IMR-90 (cell line): ENCODE measurements at regions not wholly inside any gene's neighbourhood (a gene's known extent, or its start where the extent isn't known, plus 50 kb on each side); places are given as distances from the start of the nearest gene placed in this dataset.

ENCODE experiments used
- CEBPB ChIP-seq: IDR thresholded peaks from 2 replicates; pipeline ENCODE4 v1.6.1; 2012; ENCODE audit warnings: low read depth, low read length, improper control_type of control experiment
- MAFK ChIP-seq: IDR thresholded peaks from 2 replicates; pipeline ENCODE4 v1.6.1; 2012; ENCODE audit warnings: low read depth, low read length, improper control_type of control experiment
- MAZ ChIP-seq: IDR thresholded peaks from 2 replicates; pipeline ENCODE4 v1.6.1; 2012; ENCODE audit warnings: low read depth, mild to moderate bottlenecking, low read length, improper control_type of control experiment, moderate library complexity, borderline replicate concordance
- MXI1 ChIP-seq: IDR thresholded peaks from 2 replicates; pipeline ENCODE4 v1.6.1; 2012; ENCODE audit warnings: low read depth, mild to moderate bottlenecking, low read length, moderate library complexity, borderline replicate concordance
- POLR2A ChIP-seq: IDR thresholded peaks from 2 replicates; pipeline ENCODE4 v1.6.1; 2012; ENCODE audit warnings: mild to moderate bottlenecking, low read depth, low read length
- RAD21 ChIP-seq: IDR thresholded peaks from 2 replicates; pipeline ENCODE4 v1.6.1; 2012; ENCODE audit warnings: low read length, improper control_type of control experiment
- RCOR1 ChIP-seq: IDR thresholded peaks from 2 replicates; pipeline ENCODE4 v1.6.1; 2012; ENCODE audit warnings: mild to moderate bottlenecking, low read length, improper control_type of control experiment; ENCODE audit not compliant: insufficient replicate concordance
- RFX5 ChIP-seq: IDR thresholded peaks from 2 replicates; pipeline ENCODE4 v1.8.0; 2012; ENCODE audit warnings: low read depth, mild to moderate bottlenecking, low read length, moderate library complexity
- SMC3 ChIP-seq: fragments of 150-350 bp; IDR thresholded peaks from 2 replicates; pipeline ENCODE4 v1.6.1; 2016; ENCODE audit warnings: low read depth, mild to moderate bottlenecking, antibody characterized with exemption, low read length, moderate library complexity
- TF ChIP-seq, protein P1 (sequence below): conservative IDR thresholded peaks from 2 replicates; pipeline ENCODE4 v1.5.1; 2012; ENCODE audit warnings: mild to moderate bottlenecking, low read depth, low read length, improper control_type of control experiment
- TF ChIP-seq, protein P2 (sequence below): fragments of 150-350 bp; IDR thresholded peaks from 2 replicates; pipeline ENCODE4 v1.6.1; 2016; ENCODE audit warnings: low read depth, mild to moderate bottlenecking, low read length, moderate library complexity, borderline replicate concordance
- TF ChIP-seq, protein P3 (sequence below): fragments of 150-350 bp; IDR thresholded peaks from 2 replicates; pipeline ENCODE4 v1.6.1; 2017; ENCODE audit warnings: mild to moderate bottlenecking, antibody characterized with exemption, low read length, low read depth

DNA sequence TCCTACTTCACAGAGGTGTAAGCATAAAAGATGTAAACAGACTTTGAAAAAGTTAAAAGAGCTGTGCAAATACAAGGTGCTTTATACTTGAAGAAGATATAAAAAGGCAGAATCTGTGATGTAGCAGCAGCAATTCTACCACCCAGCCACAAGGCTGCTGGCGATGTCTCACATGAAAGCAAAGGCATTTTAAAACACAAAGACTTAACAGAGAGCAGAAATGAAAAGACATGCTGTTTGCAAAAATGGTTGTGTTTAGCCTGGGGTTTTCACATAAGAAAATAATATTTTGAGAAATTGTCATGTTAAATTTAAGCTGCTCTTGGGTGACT is 85.5 kb upstream of the ZNF800 start:
- TF ChIP-seq, protein P1, sequence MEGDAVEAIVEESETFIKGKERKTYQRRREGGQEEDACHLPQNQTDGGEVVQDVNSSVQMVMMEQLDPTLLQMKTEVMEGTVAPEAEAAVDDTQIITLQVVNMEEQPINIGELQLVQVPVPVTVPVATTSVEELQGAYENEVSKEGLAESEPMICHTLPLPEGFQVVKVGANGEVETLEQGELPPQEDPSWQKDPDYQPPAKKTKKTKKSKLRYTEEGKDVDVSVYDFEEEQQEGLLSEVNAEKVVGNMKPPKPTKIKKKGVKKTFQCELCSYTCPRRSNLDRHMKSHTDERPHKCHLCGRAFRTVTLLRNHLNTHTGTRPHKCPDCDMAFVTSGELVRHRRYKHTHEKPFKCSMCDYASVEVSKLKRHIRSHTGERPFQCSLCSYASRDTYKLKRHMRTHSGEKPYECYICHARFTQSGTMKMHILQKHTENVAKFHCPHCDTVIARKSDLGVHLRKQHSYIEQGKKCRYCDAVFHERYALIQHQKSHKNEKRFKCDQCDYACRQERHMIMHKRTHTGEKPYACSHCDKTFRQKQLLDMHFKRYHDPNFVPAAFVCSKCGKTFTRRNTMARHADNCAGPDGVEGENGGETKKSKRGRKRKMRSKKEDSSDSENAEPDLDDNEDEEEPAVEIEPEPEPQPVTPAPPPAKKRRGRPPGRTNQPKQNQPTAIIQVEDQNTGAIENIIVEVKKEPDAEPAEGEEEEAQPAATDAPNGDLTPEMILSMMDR = no peak
- TF ChIP-seq MXI1 (no peak), SMC3 (no peak), POLR2A (no peak), RAD21 (no peak), RFX5 (no peak), CEBPB (no peak), RCOR1 (no peak), MAZ (no peak), MAFK (no peak)
- TF ChIP-seq, protein P2, sequence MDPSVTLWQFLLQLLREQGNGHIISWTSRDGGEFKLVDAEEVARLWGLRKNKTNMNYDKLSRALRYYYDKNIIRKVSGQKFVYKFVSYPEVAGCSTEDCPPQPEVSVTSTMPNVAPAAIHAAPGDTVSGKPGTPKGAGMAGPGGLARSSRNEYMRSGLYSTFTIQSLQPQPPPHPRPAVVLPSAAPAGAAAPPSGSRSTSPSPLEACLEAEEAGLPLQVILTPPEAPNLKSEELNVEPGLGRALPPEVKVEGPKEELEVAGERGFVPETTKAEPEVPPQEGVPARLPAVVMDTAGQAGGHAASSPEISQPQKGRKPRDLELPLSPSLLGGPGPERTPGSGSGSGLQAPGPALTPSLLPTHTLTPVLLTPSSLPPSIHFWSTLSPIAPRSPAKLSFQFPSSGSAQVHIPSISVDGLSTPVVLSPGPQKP = no peak
- TF ChIP-seq, protein P3, sequence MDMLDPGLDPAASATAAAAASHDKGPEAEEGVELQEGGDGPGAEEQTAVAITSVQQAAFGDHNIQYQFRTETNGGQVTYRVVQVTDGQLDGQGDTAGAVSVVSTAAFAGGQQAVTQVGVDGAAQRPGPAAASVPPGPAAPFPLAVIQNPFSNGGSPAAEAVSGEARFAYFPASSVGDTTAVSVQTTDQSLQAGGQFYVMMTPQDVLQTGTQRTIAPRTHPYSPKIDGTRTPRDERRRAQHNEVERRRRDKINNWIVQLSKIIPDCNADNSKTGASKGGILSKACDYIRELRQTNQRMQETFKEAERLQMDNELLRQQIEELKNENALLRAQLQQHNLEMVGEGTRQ = no peak
